ENCODE measurements at regions not wholly inside any gene's neighbourhood (a gene's known extent, or its start where the extent isn't known, plus 50 kb on each side); places are given as distances from the start of the nearest gene placed in this dataset.
"Not testable (repeated sequence)": the region's sequence is repeated elsewhere in the genome, so short reads cannot be mapped to it uniquely, and the experiment has no call there.

- DNase-seq; H3K4me1 Mint-ChIP-seq (ENCODE audit: low read depth); intact Hi-C loops (cut with micrococcal nuclease); ATAC-seq; CTCF ChIA-PET; H3K9me3 Mint-ChIP-seq; H3K36me3 Mint-ChIP-seq (ENCODE audit: low read depth); H3K4me3 Mint-ChIP-seq; H3K27ac Mint-ChIP-seq; H3K27me3 Mint-ChIP-seq; POLR2A ChIA-PET: not testable (repeated sequence)
Measured at GRCh38 chr16:16448423-16448822, 69.5 kb downstream of the NPIPA7 start.

DNA sequence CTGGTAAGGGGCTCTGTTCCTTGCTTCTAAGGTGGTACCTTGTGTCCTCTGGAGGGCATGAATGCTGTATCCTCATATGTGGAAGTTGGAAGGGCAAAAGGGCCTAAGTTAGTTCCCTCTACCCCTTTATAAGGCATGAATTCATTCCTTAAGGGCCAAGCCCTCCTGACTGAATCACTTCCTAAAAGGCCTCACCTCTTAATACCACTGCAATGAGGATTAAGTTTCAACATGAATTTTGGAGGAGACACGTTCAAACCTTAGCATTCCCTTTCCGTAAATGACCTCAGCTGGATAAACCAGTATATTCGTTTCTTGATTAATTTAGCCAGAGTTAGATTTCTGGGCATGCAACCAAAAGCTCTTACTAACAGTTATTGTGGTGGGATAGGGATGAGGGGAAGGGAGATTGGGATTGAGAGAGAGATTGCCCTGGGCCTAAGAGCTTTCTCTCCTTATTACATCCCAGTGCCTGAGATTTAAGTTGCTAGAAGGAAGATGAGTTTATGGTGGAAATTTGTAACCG, 70.8 kb downstream of the NPIPA7 start:
- H3K4me3 Mint-ChIP-seq; H3K27me3 Mint-ChIP-seq; H3K9me3 Mint-ChIP-seq; H3K36me3 Mint-ChIP-seq (ENCODE audit: low read depth); CTCF ChIA-PET; H3K4me1 Mint-ChIP-seq (ENCODE audit: low read depth); intact Hi-C loops (cut with micrococcal nuclease); ATAC-seq; H3K27ac Mint-ChIP-seq; POLR2A ChIA-PET; DNase-seq: not testable (repeated sequence)

DNA sequence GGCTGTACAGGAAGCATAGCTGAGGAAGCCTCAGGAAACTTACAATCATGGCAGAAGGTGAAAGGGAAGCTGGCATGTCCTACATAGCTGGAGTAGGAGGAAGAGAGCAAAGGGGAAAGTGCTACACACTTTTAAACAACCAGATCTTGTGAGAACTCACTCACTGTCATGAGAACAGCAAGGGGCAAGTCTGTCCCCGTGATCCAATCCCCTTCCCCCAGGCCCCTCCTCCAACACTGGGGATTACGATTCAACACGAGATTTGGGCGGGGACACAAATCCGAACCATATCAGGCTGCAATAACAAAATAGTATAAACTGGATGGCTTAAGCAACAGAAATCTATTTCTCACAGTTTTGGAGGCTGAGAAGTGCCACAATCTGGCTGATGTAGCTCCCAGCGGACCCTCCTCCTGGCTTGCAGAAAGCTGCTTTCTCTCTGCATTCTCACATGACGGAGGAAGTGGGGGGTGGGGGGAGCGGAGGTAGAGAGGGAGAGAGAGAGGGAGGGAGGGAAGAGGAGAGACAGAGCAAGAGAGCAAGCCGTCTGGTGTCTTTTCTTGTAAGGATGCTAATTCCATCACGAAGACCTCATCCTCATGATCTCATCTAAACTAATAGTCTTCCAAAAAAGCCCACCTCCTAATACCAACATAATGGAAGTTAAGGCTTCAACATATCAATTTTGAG, 72.9 kb downstream of the NPIPA7 start:
- H3K9me3 Mint-ChIP-seq; intact Hi-C loops (cut with micrococcal nuclease); CTCF ChIA-PET; H3K4me1 Mint-ChIP-seq (ENCODE audit: low read depth); POLR2A ChIA-PET; H3K27ac Mint-ChIP-seq; ATAC-seq; H3K27me3 Mint-ChIP-seq; H3K36me3 Mint-ChIP-seq (ENCODE audit: low read depth); DNase-seq; H3K4me3 Mint-ChIP-seq: not testable (repeated sequence)

DNA sequence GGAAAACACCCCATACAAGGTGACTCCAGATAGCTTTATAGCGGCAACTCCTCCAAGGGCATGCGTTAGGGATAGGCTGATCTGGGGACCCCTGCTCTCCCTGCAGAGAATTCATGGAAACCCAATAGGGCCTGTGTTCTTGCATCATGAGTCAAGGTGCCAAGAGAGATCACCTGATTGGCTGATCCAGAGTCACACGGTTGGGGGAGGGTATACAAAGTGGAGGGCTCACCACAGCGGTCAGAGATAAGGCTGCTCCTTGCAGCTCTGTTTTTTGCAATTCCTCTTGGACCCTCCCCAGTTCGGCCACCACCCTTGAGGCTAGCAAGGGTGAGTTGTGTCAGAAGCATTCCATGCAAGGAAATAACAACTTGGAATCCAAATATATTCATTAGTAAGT, 79.6 kb downstream of the NPIPA7 start:
- DNase-seq; H3K9me3 Mint-ChIP-seq; ATAC-seq; H3K27ac Mint-ChIP-seq; intact Hi-C loops (cut with micrococcal nuclease); H3K4me3 Mint-ChIP-seq; POLR2A ChIA-PET; H3K36me3 Mint-ChIP-seq (ENCODE audit: low read depth); H3K4me1 Mint-ChIP-seq (ENCODE audit: low read depth); CTCF ChIA-PET; H3K27me3 Mint-ChIP-seq: not testable (repeated sequence)

GRCh38 chr16:16463792-16464191, 84.9 kb downstream of the NPIPA7 start:
- H3K27me3 Mint-ChIP-seq; H3K36me3 Mint-ChIP-seq (ENCODE audit: low read depth); CTCF ChIA-PET; POLR2A ChIA-PET; DNase-seq; H3K4me1 Mint-ChIP-seq (ENCODE audit: low read depth); H3K9me3 Mint-ChIP-seq; H3K27ac Mint-ChIP-seq; H3K4me3 Mint-ChIP-seq; intact Hi-C loops (cut with micrococcal nuclease); ATAC-seq: not testable (repeated sequence)

GRCh38 chr16:16488919-16489318, 110.0 kb downstream of the NPIPA7 start:
- H3K4me1 Mint-ChIP-seq (ENCODE audit: low read depth); H3K27me3 Mint-ChIP-seq; H3K4me3 Mint-ChIP-seq; POLR2A ChIA-PET; CTCF ChIA-PET; H3K9me3 Mint-ChIP-seq; H3K27ac Mint-ChIP-seq; ATAC-seq; intact Hi-C loops (cut with micrococcal nuclease); DNase-seq; H3K36me3 Mint-ChIP-seq (ENCODE audit: low read depth): not testable (repeated sequence)

DNA sequence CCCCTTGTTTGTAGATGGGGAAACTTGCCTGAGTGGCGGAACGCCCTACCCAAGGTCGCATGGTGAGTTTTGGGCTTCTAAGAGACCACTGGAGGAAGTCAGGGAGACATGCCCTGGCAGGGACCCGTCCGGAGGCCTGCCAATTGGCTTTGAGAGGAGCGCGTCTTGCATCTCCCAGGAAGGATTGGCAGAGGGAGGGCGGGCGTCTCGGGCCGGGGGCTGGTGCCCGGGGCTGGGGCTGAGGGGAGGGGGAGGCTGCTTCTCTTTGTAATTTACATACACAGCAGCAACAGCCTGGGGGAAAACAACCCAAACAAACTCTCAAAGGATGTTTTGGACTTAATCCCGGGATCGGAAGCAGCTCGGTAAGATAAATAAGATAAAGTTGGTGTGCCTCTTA, 110.5 kb downstream of the NPIPA7 start:
- H3K9me3 Mint-ChIP-seq; ATAC-seq; H3K27me3 Mint-ChIP-seq; H3K4me1 Mint-ChIP-seq (ENCODE audit: low read depth); H3K36me3 Mint-ChIP-seq (ENCODE audit: low read depth); POLR2A ChIA-PET; DNase-seq; H3K27ac Mint-ChIP-seq; H3K4me3 Mint-ChIP-seq; CTCF ChIA-PET; intact Hi-C loops (cut with micrococcal nuclease): not testable (repeated sequence)

DNA sequence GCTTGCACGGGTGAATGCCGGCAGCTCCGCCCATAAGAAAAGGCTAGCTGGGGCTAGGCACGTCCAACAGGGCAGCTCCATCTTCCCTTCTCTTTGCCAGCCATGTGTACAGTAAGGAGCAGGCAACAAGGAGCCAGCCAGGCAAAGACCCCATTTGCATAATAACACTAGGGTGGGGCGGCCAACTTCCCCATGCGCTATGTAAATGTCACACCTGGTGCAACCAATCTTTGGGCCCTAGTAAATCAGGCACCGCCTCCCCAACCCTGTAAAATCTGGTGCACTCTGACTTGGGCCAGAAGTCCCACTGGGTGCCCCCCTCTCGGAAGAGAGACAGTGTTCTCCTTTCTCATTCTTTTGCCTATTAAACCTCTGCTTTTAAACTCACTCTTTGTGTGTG, 115.2 kb downstream of the NPIPA7 start:
- H3K9me3 Mint-ChIP-seq; H3K27me3 Mint-ChIP-seq; H3K36me3 Mint-ChIP-seq (ENCODE audit: low read depth); ATAC-seq; intact Hi-C loops (cut with micrococcal nuclease); CTCF ChIA-PET; H3K4me1 Mint-ChIP-seq (ENCODE audit: low read depth); H3K4me3 Mint-ChIP-seq; POLR2A ChIA-PET; H3K27ac Mint-ChIP-seq; DNase-seq: not testable (repeated sequence)

GRCh38 chr16:16494998-16495397, 116.1 kb downstream of the NPIPA7 start:
- CTCF ChIA-PET; H3K4me1 Mint-ChIP-seq (ENCODE audit: low read depth); H3K27ac Mint-ChIP-seq; H3K36me3 Mint-ChIP-seq (ENCODE audit: low read depth); POLR2A ChIA-PET; H3K27me3 Mint-ChIP-seq; H3K9me3 Mint-ChIP-seq; DNase-seq; H3K4me3 Mint-ChIP-seq; intact Hi-C loops (cut with micrococcal nuclease); ATAC-seq: not testable (repeated sequence)

GRCh38 chr16:16499875-16500274, 120.9 kb downstream of the NPIPA7 start:
- H3K27me3 Mint-ChIP-seq; H3K36me3 Mint-ChIP-seq (ENCODE audit: low read depth); DNase-seq; H3K9me3 Mint-ChIP-seq; ATAC-seq; CTCF ChIA-PET; POLR2A ChIA-PET; H3K4me3 Mint-ChIP-seq; intact Hi-C loops (cut with micrococcal nuclease); H3K4me1 Mint-ChIP-seq (ENCODE audit: low read depth); H3K27ac Mint-ChIP-seq: not testable (repeated sequence)

GRCh38 chr16:16507041-16507440, 128.1 kb downstream of the NPIPA7 start:
- CTCF ChIA-PET; intact Hi-C loops (cut with micrococcal nuclease); H3K9me3 Mint-ChIP-seq; H3K4me1 Mint-ChIP-seq (ENCODE audit: low read depth); H3K27ac Mint-ChIP-seq; H3K4me3 Mint-ChIP-seq; POLR2A ChIA-PET; H3K27me3 Mint-ChIP-seq; ATAC-seq; H3K36me3 Mint-ChIP-seq (ENCODE audit: low read depth); DNase-seq: not testable (repeated sequence)

DNA sequence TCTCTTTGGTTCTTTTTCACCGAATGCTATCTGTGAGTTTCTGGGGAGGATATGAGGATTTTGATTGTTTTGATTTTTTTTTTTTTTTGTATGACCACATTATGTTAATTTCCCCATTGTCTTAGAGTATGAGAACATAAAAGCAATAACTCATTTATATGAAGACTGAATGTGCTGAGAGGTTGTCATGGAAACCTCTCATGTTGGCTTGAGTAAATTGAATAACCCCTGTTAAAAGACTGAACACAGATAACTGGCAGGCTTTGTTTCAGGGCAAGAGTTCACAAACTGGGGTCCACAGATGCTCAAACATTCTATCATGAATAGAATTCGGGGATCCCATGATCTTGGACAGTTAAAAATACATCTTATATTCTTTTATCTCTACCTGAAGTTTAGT, 129.4 kb downstream of the NPIPA7 start:
- CTCF ChIA-PET; intact Hi-C loops (cut with micrococcal nuclease); DNase-seq; H3K9me3 Mint-ChIP-seq; H3K4me3 Mint-ChIP-seq; H3K27ac Mint-ChIP-seq; ATAC-seq; POLR2A ChIA-PET; H3K4me1 Mint-ChIP-seq (ENCODE audit: low read depth); H3K27me3 Mint-ChIP-seq; H3K36me3 Mint-ChIP-seq (ENCODE audit: low read depth): not testable (repeated sequence)

DNA sequence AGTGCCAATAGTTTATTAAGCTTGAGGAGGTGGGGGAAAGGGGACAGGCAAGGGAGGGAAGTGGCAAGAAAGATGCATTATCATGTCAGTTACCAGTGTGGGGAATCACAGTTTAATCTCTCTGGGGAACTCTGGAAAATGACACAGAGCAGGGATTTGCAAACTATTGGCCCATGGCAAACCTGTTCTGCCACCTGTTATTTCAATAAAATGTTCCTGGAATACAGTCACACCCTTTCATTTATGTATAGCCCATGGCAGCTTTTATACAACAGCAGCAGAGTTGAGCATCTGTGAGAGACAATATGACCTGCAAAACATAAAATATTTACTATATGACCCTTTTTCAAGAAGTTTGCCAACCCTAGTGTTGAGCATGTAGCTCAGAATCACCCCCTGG, 140.5 kb downstream of the NPIPA7 start:
- H3K36me3 Mint-ChIP-seq (ENCODE audit: low read depth); H3K9me3 Mint-ChIP-seq; DNase-seq; H3K4me1 Mint-ChIP-seq (ENCODE audit: low read depth); H3K4me3 Mint-ChIP-seq; intact Hi-C loops (cut with micrococcal nuclease); CTCF ChIA-PET; H3K27ac Mint-ChIP-seq; H3K27me3 Mint-ChIP-seq; ATAC-seq; POLR2A ChIA-PET: not testable (repeated sequence)
